ENCODE measurements at regions not wholly inside any gene's neighbourhood (a gene's known extent, or its start where the extent isn't known, plus 50 kb on each side); places are given as distances from the start of the nearest gene placed in this dataset.

GRCh38 chr15:46296002-46296401 lies 661.2 kb downstream of the SQOR start:
- TF ChIP-seq, protein P1, sequence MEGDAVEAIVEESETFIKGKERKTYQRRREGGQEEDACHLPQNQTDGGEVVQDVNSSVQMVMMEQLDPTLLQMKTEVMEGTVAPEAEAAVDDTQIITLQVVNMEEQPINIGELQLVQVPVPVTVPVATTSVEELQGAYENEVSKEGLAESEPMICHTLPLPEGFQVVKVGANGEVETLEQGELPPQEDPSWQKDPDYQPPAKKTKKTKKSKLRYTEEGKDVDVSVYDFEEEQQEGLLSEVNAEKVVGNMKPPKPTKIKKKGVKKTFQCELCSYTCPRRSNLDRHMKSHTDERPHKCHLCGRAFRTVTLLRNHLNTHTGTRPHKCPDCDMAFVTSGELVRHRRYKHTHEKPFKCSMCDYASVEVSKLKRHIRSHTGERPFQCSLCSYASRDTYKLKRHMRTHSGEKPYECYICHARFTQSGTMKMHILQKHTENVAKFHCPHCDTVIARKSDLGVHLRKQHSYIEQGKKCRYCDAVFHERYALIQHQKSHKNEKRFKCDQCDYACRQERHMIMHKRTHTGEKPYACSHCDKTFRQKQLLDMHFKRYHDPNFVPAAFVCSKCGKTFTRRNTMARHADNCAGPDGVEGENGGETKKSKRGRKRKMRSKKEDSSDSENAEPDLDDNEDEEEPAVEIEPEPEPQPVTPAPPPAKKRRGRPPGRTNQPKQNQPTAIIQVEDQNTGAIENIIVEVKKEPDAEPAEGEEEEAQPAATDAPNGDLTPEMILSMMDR (IDR thresholded peaks at IDR 0.05), result no peak
- H3K27ac ChIP-seq, result no peak overlapping the region
- no peak overlapping the region for H3K4me3 ChIP-seq
- H3K9me3 ChIP-seq, result no peaks in the 10 kb centered on the region
- no peaks in the 10 kb centered on the region for H3K4me1 ChIP-seq
- intact Hi-C loops (cut with DNase I), result no loop called here
- no peak for DNase-seq
- no peaks in the 10 kb centered on the region for H3K27me3 ChIP-seq (ENCODE audit: low read depth)
- ATAC-seq, result no peak
- H3K36me3 ChIP-seq, result no peaks in the 10 kb centered on the region

DNA sequence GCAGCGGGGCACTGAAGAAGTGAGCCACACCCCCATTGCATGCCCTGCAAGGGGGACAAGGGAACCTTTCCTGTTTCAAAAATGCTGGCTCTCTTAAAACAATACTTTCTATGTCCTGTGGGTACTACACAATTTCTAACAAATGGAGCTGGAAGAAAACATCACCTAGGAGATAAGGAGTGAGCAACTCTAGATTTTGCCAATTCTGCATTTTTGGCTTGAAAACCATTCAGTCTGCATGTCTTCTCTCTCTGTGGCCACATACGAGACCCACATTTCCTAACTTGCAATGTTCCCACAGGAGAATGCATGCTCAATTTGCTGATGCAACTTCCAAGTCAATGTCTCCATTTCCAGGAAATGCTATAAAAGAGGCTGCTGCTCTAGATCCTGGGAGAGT lies 662.0 kb downstream of the SQOR start:
- TF ChIP-seq, protein P1 (IDR thresholded peaks at IDR 0.05), result no peak
- intact Hi-C loops (cut with DNase I), result no loop called here
- ATAC-seq (no peak), DNase-seq (no peak)
- H3K9me3 ChIP-seq, result no peaks in the 10 kb centered on the region
- no peaks in the 10 kb centered on the region for H3K27me3 ChIP-seq (ENCODE audit: low read depth)
- H3K4me1 ChIP-seq, result no peaks in the 10 kb centered on the region
- no peaks in the 10 kb centered on the region for H3K36me3 ChIP-seq
- no peak overlapping the region for H3K4me3 ChIP-seq
- H3K27ac ChIP-seq, result no peak overlapping the region

DNA sequence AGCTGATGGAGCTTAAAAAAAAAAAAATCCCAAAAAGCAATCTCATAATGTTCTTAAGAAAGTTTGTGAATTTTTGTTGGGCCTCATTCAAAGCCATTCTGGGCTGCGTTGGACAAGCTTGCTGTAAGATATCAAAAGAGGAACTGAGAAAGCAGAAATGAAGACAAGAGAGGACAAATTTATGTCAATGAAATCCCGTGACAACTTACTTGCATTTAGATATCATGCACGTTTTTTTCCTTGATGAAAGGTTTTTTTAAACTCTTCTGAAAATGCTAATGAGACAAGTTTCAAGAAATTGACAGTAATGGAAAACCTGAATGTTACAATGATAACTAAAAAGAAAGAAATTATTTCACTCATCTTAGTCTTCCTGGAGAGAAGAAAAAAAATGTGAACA lies 662.9 kb downstream of the SQOR start:
- ATAC-seq (no peak), DNase-seq (no peak)
- no peaks in the 10 kb centered on the region for H3K9me3 ChIP-seq
- intact Hi-C loops (cut with DNase I), result no loop called here
- TF ChIP-seq, protein P1 (IDR thresholded peaks at IDR 0.05), result no peak
- H3K27me3 ChIP-seq (ENCODE audit: low read depth), result no peaks in the 10 kb centered on the region
- no peaks in the 10 kb centered on the region for H3K36me3 ChIP-seq
- no peak overlapping the region for H3K4me3 ChIP-seq
- H3K27ac ChIP-seq, result no peak overlapping the region
- H3K4me1 ChIP-seq, result no peaks in the 10 kb centered on the region

DNA sequence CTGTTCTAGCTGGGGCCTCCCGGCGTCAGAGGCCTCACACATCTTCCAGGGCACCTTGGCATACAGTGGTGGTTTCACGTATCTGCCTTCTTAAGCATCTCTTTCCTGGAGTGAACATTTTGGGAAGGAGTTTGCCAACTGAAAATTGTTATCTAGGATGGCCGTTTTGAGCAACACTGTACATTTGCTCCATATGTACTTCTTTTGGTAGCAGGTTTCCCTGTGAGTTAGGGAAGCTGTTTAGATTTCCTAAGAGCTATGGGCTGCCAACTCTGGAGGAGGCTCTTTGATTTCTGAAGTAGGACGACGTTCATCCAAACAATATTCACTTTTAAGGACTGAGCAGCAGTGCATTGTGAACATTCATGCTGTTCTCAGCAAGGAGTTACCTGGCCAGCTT lies 665.9 kb downstream of the SQOR start:
- ATAC-seq (no peak), DNase-seq (no peak)
- H3K9me3 ChIP-seq, result no peaks in the 10 kb centered on the region
- no peaks in the 10 kb centered on the region for H3K4me1 ChIP-seq
- H3K4me3 ChIP-seq, result no peak overlapping the region
- H3K36me3 ChIP-seq, result no peaks in the 10 kb centered on the region
- intact Hi-C loops (cut with DNase I), result no loop called here
- TF ChIP-seq, protein P1 (IDR thresholded peaks at IDR 0.05), result no peak
- no peak overlapping the region for H3K27ac ChIP-seq
- no peaks in the 10 kb centered on the region for H3K27me3 ChIP-seq (ENCODE audit: low read depth)

DNA sequence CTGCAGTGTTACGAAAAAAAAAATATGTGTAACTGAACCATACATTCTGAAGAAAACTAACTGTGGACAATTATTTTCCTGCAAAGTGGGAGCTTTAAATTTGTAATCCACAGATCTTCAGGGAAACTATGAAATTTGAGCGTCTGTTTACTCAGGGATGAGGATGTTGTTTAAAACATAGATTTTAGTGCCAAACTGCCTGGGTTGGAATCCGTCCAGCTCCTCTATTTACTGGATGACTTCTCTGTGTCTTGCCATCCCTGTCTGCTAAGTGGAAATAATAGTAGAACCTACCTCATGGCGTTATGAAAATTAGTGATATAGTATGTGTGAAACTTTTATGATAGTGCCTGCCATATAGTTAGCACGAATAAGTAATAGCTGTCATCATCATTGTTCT lies 666.5 kb downstream of the SQOR start:
- Histone ChIP-seq H3K9me3 (no peaks in the 10 kb centered on the region), H3K4me3 (no peak overlapping the region), H3K4me1 (no peaks in the 10 kb centered on the region), H3K27me3 (ENCODE audit: low read depth) (no peaks in the 10 kb centered on the region), H3K36me3 (no peaks in the 10 kb centered on the region), H3K27ac (no peak overlapping the region)
- TF ChIP-seq, protein P1 (IDR thresholded peaks at IDR 0.05), result no peak
- DNase-seq (no peak), ATAC-seq (no peak)
- intact Hi-C loops (cut with DNase I), result no loop called here

DNA sequence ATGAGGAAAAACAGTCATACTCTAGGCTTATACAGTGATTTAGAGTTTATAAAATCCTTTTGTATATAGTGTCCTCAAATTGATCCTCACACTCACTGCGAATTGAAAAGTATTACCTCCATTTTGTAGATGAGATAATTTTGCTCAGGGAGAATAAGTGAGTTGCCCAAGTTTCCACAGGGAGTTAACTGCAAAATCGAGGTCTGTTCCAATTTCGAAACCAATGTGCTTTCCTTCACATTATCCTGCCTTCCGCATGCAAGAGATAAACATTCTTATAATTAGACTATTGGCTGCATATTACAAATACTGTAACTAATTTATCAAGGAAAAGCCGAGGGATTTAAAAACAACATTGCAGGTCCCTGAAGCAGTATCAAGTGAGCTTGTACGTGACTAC lies 667.0 kb downstream of the SQOR start:
- ATAC-seq (no peak), DNase-seq (no peak)
- Histone ChIP-seq H3K27me3 (ENCODE audit: low read depth) (no peaks in the 10 kb centered on the region), H3K27ac (no peak overlapping the region), H3K4me1 (no peaks in the 10 kb centered on the region), H3K9me3 (no peaks in the 10 kb centered on the region), H3K4me3 (no peak overlapping the region), H3K36me3 (no peaks in the 10 kb centered on the region)
- TF ChIP-seq, protein P1 (IDR thresholded peaks at IDR 0.05), result no peak
- intact Hi-C loops (cut with DNase I), result no loop called here

Data from lower lobe of right lung (tissue), 2 donors.